ENCODE measurements at regions not wholly inside any gene's neighbourhood (a gene's known extent, or its start where the extent isn't known, plus 50 kb on each side); places are given as distances from the start of the nearest gene placed in this dataset.

DNA sequence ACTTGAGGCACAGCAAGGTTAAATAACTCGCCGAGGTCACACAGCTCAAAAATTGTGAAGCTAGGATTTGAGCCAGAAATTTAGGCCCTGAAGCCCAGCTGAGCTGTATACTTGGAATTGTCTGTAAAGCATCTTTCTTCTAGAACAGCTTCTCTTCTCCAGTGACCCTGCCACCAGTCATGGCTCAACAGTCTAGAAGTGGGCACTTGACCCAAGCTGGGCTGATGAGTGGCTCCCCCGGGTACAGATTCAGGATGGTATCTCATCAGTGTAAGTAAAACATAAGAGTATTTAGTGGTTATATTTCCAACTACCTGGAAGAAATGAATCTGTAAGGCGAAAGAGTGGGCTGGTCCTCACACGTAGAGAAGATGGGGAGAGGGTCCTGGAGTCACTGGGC lies 243.9 kb upstream of the GPR26 start:
- TF ChIP-seq CTCF (IDR thresholded peaks at IDR 0.05; ENCODE audit: insufficient read depth, low read length) = no peak
- no peak for TF ChIP-seq POLR2AphosphoS5 (IDR thresholded peaks at IDR 0.05; ENCODE audit: low read depth)
- TF ChIP-seq, protein P1, sequence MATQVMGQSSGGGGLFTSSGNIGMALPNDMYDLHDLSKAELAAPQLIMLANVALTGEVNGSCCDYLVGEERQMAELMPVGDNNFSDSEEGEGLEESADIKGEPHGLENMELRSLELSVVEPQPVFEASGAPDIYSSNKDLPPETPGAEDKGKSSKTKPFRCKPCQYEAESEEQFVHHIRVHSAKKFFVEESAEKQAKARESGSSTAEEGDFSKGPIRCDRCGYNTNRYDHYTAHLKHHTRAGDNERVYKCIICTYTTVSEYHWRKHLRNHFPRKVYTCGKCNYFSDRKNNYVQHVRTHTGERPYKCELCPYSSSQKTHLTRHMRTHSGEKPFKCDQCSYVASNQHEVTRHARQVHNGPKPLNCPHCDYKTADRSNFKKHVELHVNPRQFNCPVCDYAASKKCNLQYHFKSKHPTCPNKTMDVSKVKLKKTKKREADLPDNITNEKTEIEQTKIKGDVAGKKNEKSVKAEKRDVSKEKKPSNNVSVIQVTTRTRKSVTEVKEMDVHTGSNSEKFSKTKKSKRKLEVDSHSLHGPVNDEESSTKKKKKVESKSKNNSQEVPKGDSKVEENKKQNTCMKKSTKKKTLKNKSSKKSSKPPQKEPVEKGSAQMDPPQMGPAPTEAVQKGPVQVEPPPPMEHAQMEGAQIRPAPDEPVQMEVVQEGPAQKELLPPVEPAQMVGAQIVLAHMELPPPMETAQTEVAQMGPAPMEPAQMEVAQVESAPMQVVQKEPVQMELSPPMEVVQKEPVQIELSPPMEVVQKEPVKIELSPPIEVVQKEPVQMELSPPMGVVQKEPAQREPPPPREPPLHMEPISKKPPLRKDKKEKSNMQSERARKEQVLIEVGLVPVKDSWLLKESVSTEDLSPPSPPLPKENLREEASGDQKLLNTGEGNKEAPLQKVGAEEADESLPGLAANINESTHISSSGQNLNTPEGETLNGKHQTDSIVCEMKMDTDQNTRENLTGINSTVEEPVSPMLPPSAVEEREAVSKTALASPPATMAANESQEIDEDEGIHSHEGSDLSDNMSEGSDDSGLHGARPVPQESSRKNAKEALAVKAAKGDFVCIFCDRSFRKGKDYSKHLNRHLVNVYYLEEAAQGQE (IDR thresholded peaks at IDR 0.05; ENCODE audit: insufficient replicate concordance, low read depth) = no peak
- TF ChIP-seq GABPA (IDR thresholded peaks at IDR 0.05; ENCODE audit: low read depth) = no peak
